ENCODE measurements at regions not wholly inside any gene's neighbourhood (a gene's known extent, or its start where the extent isn't known, plus 50 kb on each side); places are given as distances from the start of the nearest gene placed in this dataset.

DNA sequence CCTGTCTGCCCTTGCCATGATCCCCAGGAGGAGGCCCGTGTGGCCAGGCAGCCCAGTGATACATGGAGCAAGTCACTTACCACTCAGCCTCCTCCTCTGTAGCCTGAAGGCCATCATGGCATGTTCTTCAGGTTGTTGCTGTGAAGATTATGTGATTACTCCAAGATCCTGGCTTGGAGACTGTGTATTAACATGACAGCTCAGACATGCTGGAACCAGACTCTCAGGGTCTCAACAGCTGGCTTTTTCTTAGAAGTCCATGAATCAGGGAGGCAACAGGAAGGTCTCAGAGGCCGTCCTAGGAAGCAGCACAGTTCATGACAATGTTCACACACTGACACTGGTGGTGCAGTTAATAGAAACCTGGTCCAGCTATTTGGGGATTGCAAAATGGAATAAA, 158.6 kb upstream of the TWIST2 start:
- no peak overlapping the region for H3K9ac ChIP-seq (ENCODE audit: insufficient read depth, low read length)
- peaks cover 12% of the 10 kb centered on the region for H3K4me1 ChIP-seq (ENCODE audit: control insufficient read depth, extremely low read depth, insufficient read depth, low read length)
- H2AFZ ChIP-seq (ENCODE audit: low read length) = no peak overlapping the region
- no peak for DNase-seq (ENCODE audit: low read depth in 2 of 2)
- H3K4me3 ChIP-seq (replicated peaks in 1 of 4; ENCODE audit: control extremely low read depth in 1 of 4, insufficient read depth in 1 of 4, low read depth in 3 of 4, low read length in 4 of 4) = no peak overlapping the region
- TF ChIP-seq, protein P1, sequence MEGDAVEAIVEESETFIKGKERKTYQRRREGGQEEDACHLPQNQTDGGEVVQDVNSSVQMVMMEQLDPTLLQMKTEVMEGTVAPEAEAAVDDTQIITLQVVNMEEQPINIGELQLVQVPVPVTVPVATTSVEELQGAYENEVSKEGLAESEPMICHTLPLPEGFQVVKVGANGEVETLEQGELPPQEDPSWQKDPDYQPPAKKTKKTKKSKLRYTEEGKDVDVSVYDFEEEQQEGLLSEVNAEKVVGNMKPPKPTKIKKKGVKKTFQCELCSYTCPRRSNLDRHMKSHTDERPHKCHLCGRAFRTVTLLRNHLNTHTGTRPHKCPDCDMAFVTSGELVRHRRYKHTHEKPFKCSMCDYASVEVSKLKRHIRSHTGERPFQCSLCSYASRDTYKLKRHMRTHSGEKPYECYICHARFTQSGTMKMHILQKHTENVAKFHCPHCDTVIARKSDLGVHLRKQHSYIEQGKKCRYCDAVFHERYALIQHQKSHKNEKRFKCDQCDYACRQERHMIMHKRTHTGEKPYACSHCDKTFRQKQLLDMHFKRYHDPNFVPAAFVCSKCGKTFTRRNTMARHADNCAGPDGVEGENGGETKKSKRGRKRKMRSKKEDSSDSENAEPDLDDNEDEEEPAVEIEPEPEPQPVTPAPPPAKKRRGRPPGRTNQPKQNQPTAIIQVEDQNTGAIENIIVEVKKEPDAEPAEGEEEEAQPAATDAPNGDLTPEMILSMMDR (conservative IDR thresholded peaks at IDR 0.05 in 1 of 2, IDR thresholded peaks at IDR 0.05 in 1 of 2; ENCODE audit: low read depth in 1 of 2, low read length in 2 of 2) = no peak
- no peak for TF ChIP-seq EZH2 (IDR thresholded peaks at IDR 0.05; ENCODE audit: low read length, missing control alignments)
- H3K27me3 ChIP-seq (ENCODE audit: control insufficient read depth, insufficient read depth, low read length) = no peaks in the 10 kb centered on the region
- H3K4me2 ChIP-seq (ENCODE audit: extremely low read depth, insufficient read depth, low read length) = no peak overlapping the region
- no peak overlapping the region for H3K27ac ChIP-seq (ENCODE audit: insufficient read depth, low read length)
- H3K79me2 ChIP-seq (ENCODE audit: control insufficient read depth, insufficient read depth, low read length) = no peaks in the 10 kb centered on the region
- no peaks in the 10 kb centered on the region for H4K20me1 ChIP-seq (ENCODE audit: control insufficient read depth, extremely low read depth, insufficient read depth, low read length)
- H3K9me3 ChIP-seq (ENCODE audit: control insufficient read depth, insufficient read depth, low read depth, low read length) = no peaks in the 10 kb centered on the region
- H3K36me3 ChIP-seq (ENCODE audit: control insufficient read depth, insufficient read depth, low read length) = no peaks in the 10 kb centered on the region

GRCh38 chr2:238689871-238690389, 158.0 kb upstream of the TWIST2 start:
- no peaks in the 10 kb centered on the region for H3K9me3 ChIP-seq (ENCODE audit: control insufficient read depth, insufficient read depth, low read depth, low read length)
- no peak overlapping the region for H3K4me3 ChIP-seq (replicated peaks in 1 of 4; ENCODE audit: control extremely low read depth in 1 of 4, insufficient read depth in 1 of 4, low read depth in 3 of 4, low read length in 4 of 4)
- H3K9ac ChIP-seq (ENCODE audit: insufficient read depth, low read length) = no peak overlapping the region
- no peaks in the 10 kb centered on the region for H3K36me3 ChIP-seq (ENCODE audit: control insufficient read depth, insufficient read depth, low read length)
- H3K27ac ChIP-seq (ENCODE audit: insufficient read depth, low read length) = no peak overlapping the region
- H3K4me2 ChIP-seq (ENCODE audit: extremely low read depth, insufficient read depth, low read length) = no peak overlapping the region
- TF ChIP-seq, protein P1 (conservative IDR thresholded peaks at IDR 0.05 in 1 of 2, IDR thresholded peaks at IDR 0.05 in 1 of 2; ENCODE audit: low read depth in 1 of 2, low read length in 2 of 2) = no peak
- TF ChIP-seq EZH2 (IDR thresholded peaks at IDR 0.05; ENCODE audit: low read length, missing control alignments) = no peak
- H3K79me2 ChIP-seq (ENCODE audit: control insufficient read depth, insufficient read depth, low read length) = no peaks in the 10 kb centered on the region
- no peaks in the 10 kb centered on the region for H3K27me3 ChIP-seq (ENCODE audit: control insufficient read depth, insufficient read depth, low read length)
- peaks cover 9% of the 10 kb centered on the region for H3K4me1 ChIP-seq (ENCODE audit: control insufficient read depth, extremely low read depth, insufficient read depth, low read length)
- no peak overlapping the region for H2AFZ ChIP-seq (ENCODE audit: low read length)
- H4K20me1 ChIP-seq (ENCODE audit: control insufficient read depth, extremely low read depth, insufficient read depth, low read length) = no peaks in the 10 kb centered on the region
- no peak for DNase-seq (ENCODE audit: low read depth in 2 of 2)

- TF ChIP-seq, protein P1 (conservative IDR thresholded peaks at IDR 0.05 in 1 of 2, IDR thresholded peaks at IDR 0.05 in 1 of 2; ENCODE audit: low read depth in 1 of 2, low read length in 2 of 2) = no peak
- TF ChIP-seq EZH2 (IDR thresholded peaks at IDR 0.05; ENCODE audit: low read length, missing control alignments) = no peak
- H3K4me2 ChIP-seq (ENCODE audit: extremely low read depth, insufficient read depth, low read length) = no peak overlapping the region
- no peak overlapping the region for H3K4me3 ChIP-seq (replicated peaks in 1 of 4; ENCODE audit: control extremely low read depth in 1 of 4, insufficient read depth in 1 of 4, low read depth in 3 of 4, low read length in 4 of 4)
- no peaks in the 10 kb centered on the region for H4K20me1 ChIP-seq (ENCODE audit: control insufficient read depth, extremely low read depth, insufficient read depth, low read length)
- H3K36me3 ChIP-seq (ENCODE audit: control insufficient read depth, insufficient read depth, low read length) = no peaks in the 10 kb centered on the region
- H3K27ac ChIP-seq (ENCODE audit: insufficient read depth, low read length) = no peak overlapping the region
- H3K9ac ChIP-seq (ENCODE audit: insufficient read depth, low read length) = no peak overlapping the region
- H3K79me2 ChIP-seq (ENCODE audit: control insufficient read depth, insufficient read depth, low read length) = no peaks in the 10 kb centered on the region
- DNase-seq (ENCODE audit: low read depth in 2 of 2) = no peak
- peaks cover 4% of the 10 kb centered on the region for H3K4me1 ChIP-seq (ENCODE audit: control insufficient read depth, extremely low read depth, insufficient read depth, low read length)
- H2AFZ ChIP-seq (ENCODE audit: low read length) = no peak overlapping the region
- no peaks in the 10 kb centered on the region for H3K9me3 ChIP-seq (ENCODE audit: control insufficient read depth, insufficient read depth, low read depth, low read length)
- H3K27me3 ChIP-seq (ENCODE audit: control insufficient read depth, insufficient read depth, low read length) = no peaks in the 10 kb centered on the region
Observed at GRCh38 chr2:238690511-238690910, 157.4 kb upstream of the TWIST2 start.

Measured in fibroblast of lung (primary cell).